ENCODE measurements at regions not wholly inside any gene's neighbourhood (a gene's known extent, or its start where the extent isn't known, plus 50 kb on each side); places are given as distances from the start of the nearest gene placed in this dataset.
A peak's percentile ranks its signal among the peaks of the same experiment; 100 is the strongest.

GRCh38 chr2:40507432-40507831 lies 55.5 kb upstream of the SLC8A1 start:
- FAIRE-seq = no peak

GRCh38 chr2:40510304-40510703 lies 58.4 kb upstream of the SLC8A1 start:
- FAIRE-seq = no peak

GRCh38 chr2:40511661-40512213 lies 59.8 kb upstream of the SLC8A1 start:
- FAIRE-seq = no peak

- no peak for FAIRE-seq
Measured at GRCh38 chr2:40512256-40512655, 60.4 kb upstream of the SLC8A1 start.

- no peak for FAIRE-seq
Measured at GRCh38 chr2:40513201-40513600, 61.3 kb upstream of the SLC8A1 start.

GRCh38 chr2:40516604-40517003 lies 64.7 kb upstream of the SLC8A1 start:
- FAIRE-seq = no peak

- FAIRE-seq = no peak
Measured at GRCh38 chr2:40528564-40528963, 76.7 kb upstream of the SLC8A1 start.

- no peak for FAIRE-seq
Measured at GRCh38 chr2:40531359-40531758, 79.5 kb upstream of the SLC8A1 start.

- no peak for FAIRE-seq
Measured at GRCh38 chr2:40534528-40534927, 82.6 kb upstream of the SLC8A1 start.

- FAIRE-seq = no peak
Measured at GRCh38 chr2:40535972-40536371, 84.1 kb upstream of the SLC8A1 start.

GRCh38 chr2:40540026-40540425 lies 88.1 kb upstream of the SLC8A1 start:
- FAIRE-seq = peak; percentile 96

GRCh38 chr2:40543381-40543780 lies 91.5 kb upstream of the SLC8A1 start:
- no peak for FAIRE-seq

GRCh38 chr2:40544072-40544471 lies 92.2 kb upstream of the SLC8A1 start:
- FAIRE-seq = no peak

- FAIRE-seq = no peak
Measured at GRCh38 chr2:40545645-40546044, 93.8 kb upstream of the SLC8A1 start.

GRCh38 chr2:40546439-40547191 lies 94.7 kb upstream of the SLC8A1 start:
- no peak for FAIRE-seq

GRCh38 chr2:40548521-40548920 lies 96.6 kb upstream of the SLC8A1 start:
- no peak for FAIRE-seq

- FAIRE-seq = no peak
Measured at GRCh38 chr2:40550085-40550484, 98.2 kb upstream of the SLC8A1 start.

- FAIRE-seq = no peak
Measured at GRCh38 chr2:40551081-40551480, 99.2 kb upstream of the SLC8A1 start.

GRCh38 chr2:40554665-40555294 lies 102.9 kb upstream of the SLC8A1 start:
- peak; percentile 53 for FAIRE-seq

- FAIRE-seq = no peak
Measured at GRCh38 chr2:40556293-40556692, 104.4 kb upstream of the SLC8A1 start.

- FAIRE-seq = no peak
Measured at GRCh38 chr2:40556739-40557138, 104.8 kb upstream of the SLC8A1 start.

- no peak for FAIRE-seq
Measured at GRCh38 chr2:40558761-40559160, 106.9 kb upstream of the SLC8A1 start.

- no peak for FAIRE-seq
Measured at GRCh38 chr2:40559175-40559574, 107.3 kb upstream of the SLC8A1 start.

- no peak for FAIRE-seq
Measured at GRCh38 chr2:40564184-40564583, 112.3 kb upstream of the SLC8A1 start.
